GM21526 (cell line): ENCODE measurements at regions not wholly inside any gene's neighbourhood (a gene's known extent, or its start where the extent isn't known, plus 50 kb on each side); places are given as distances from the start of the nearest gene placed in this dataset.
"Not testable (repeated sequence)": the region's sequence is repeated elsewhere in the genome, so short reads cannot be mapped to it uniquely, and the experiment has no call there.

Source experiments
- ATAC-seq: cut with Tn5 transposase; IDR thresholded peaks from one replicate; pipeline ENCODE4 v1.9.1; 2021; ENCODE audit warnings: moderate library complexity; ENCODE audit not compliant: unreplicated experiment, low FRiP score

GRCh38 chr2:122656403-122656802 lies 901.0 kb downstream of the TSN start:
- no peak for ATAC-seq

- ATAC-seq, result no peak
Measured at GRCh38 chr2:122660786-122661634, 905.6 kb downstream of the TSN start.

- ATAC-seq, result no peak
Measured at GRCh38 chr2:122663620-122664019, 908.2 kb downstream of the TSN start.

- ATAC-seq, result no peak
Measured at GRCh38 chr2:122669627-122670026, 914.2 kb downstream of the TSN start.

- no peak for ATAC-seq
Measured at GRCh38 chr2:122670897-122671296, 915.4 kb downstream of the TSN start.

GRCh38 chr2:122680662-122681061 lies 925.2 kb downstream of the TSN start:
- ATAC-seq, result no peak

GRCh38 chr2:122681626-122682025 lies 926.2 kb downstream of the TSN start:
- ATAC-seq, result no peak

- ATAC-seq, result no peak
Measured at GRCh38 chr2:122682356-122682755, 926.9 kb downstream of the TSN start.

GRCh38 chr2:122683018-122683417 lies 927.6 kb downstream of the TSN start:
- ATAC-seq, result no peak

GRCh38 chr2:122692400-122693083 lies 937.1 kb downstream of the TSN start:
- ATAC-seq, result no peak

- ATAC-seq, result no peak
Measured at GRCh38 chr2:122697415-122697814, 942.0 kb downstream of the TSN start.

- no peak for ATAC-seq
Measured at GRCh38 chr2:122703676-122704075, 948.2 kb downstream of the TSN start.

GRCh38 chr2:122704109-122704563 lies 948.7 kb downstream of the TSN start:
- ATAC-seq, result peak; percentile 52

- no peak for ATAC-seq
Measured at GRCh38 chr2:122705746-122706145, 950.3 kb downstream of the TSN start.

- ATAC-seq, result no peak
Measured at GRCh38 chr2:122706757-122707223, 951.3 kb downstream of the TSN start.

GRCh38 chr2:122707224-122707824 lies 951.9 kb downstream of the TSN start:
- no peak for ATAC-seq

- no peak for ATAC-seq
Measured at GRCh38 chr2:122710049-122710448, 954.6 kb downstream of the TSN start.

- no peak for ATAC-seq
Measured at GRCh38 chr2:122713800-122714199, 958.3 kb downstream of the TSN start.

GRCh38 chr2:122720822-122721221 lies 965.4 kb downstream of the TSN start:
- not testable (repeated sequence) for ATAC-seq

- no peak for ATAC-seq
Measured at GRCh38 chr2:122734766-122735424, 979.4 kb downstream of the TSN start.

- no peak for ATAC-seq
Measured at GRCh38 chr2:122736279-122736678, 980.8 kb downstream of the TSN start.
